SK-N-SH treated with all-trans-retinoic acid at 6 μM for 48 hours (cell line): ENCODE measurements at regions not wholly inside any gene's neighbourhood (a gene's known extent, or its start where the extent isn't known, plus 50 kb on each side); places are given as distances from the start of the nearest gene placed in this dataset.
"Not testable (repeated sequence)": the region's sequence is repeated elsewhere in the genome, so short reads cannot be mapped to it uniquely, and the experiment has no call there.

ENCODE experiments used
- ATAC-seq: fragments of 200-7000 bp; cut with Tn5 transposase; 3 replicates; pipeline ENCODE4 v1.9.1; 2020; ENCODE audit warnings: mild to moderate bottlenecking, moderate library complexity
- ARNTL ChIP-seq: fragments of 450-650 bp; formaldehyde crosslinking; IDR thresholded peaks from 2 replicates; pipeline ENCODE4 v1.5.0; 2020; ENCODE audit warnings: low read depth, mild to moderate bottlenecking, moderate library complexity, borderline replicate concordance
- BACH2 ChIP-seq: fragments of 250-450 bp; sonication (Bioruptor Pico); IDR thresholded peaks from 2 replicates; pipeline ENCODE4 v1.9.0; 2021; ENCODE audit warnings: mild to moderate bottlenecking, borderline replicate concordance
- CREB5 ChIP-seq: fragments of 250-450 bp; sonication (Bioruptor Pico); IDR thresholded peaks from 2 replicates; pipeline ENCODE4 v1.5.1; 2020; ENCODE audit warnings: low read depth, mild to moderate bottlenecking, moderate library complexity
- CSDC2 ChIP-seq: fragments of 250-450 bp; sonication (Bioruptor Pico); IDR thresholded peaks from 2 replicates; pipeline ENCODE4 v1.5.0; 2020; ENCODE audit warnings: mild to moderate bottlenecking, moderate library complexity
- CSRNP3 ChIP-seq: fragments of 250-450 bp; sonication (Bioruptor Pico); IDR thresholded peaks from 2 replicates; pipeline ENCODE4 v1.5.1; 2021; ENCODE audit warnings: mild to moderate bottlenecking, moderate library complexity
- ESRRG ChIP-seq: fragments of 250-450 bp; sonication (Bioruptor Pico); IDR thresholded peaks from 2 replicates; pipeline ENCODE4 v1.6.1; 2021; ENCODE audit warnings: mild to moderate bottlenecking
- ISL1 ChIP-seq: fragments of 250-450 bp; sonication (Bioruptor Pico); IDR thresholded peaks from 2 replicates; pipeline ENCODE4 v2.1.2; 2022; ENCODE audit warnings: mild to moderate bottlenecking, moderate library complexity
- OSR1 ChIP-seq: fragments of 250-450 bp; sonication (Bioruptor Pico); IDR thresholded peaks from 2 replicates; pipeline ENCODE4 v1.8.0; 2022; ENCODE audit warnings: moderate library complexity, mild to moderate bottlenecking, inconsistent platforms
- PATZ1 ChIP-seq: fragments of 250-450 bp; sonication (Bioruptor Pico); IDR thresholded peaks from 2 replicates; pipeline ENCODE4 v1.8.0; 2020; ENCODE audit warnings: mild to moderate bottlenecking, moderate library complexity, borderline replicate concordance
- RARB ChIP-seq: fragments of 250-450 bp; sonication (Bioruptor Pico); IDR thresholded peaks from 2 replicates; pipeline ENCODE4 v1.8.0; 2021; ENCODE audit warnings: mild to moderate bottlenecking, moderate library complexity
- SNAI2 ChIP-seq: fragments of 250-450 bp; sonication (Bioruptor Pico); IDR thresholded peaks from 2 replicates; pipeline ENCODE4 v1.5.0; 2020; ENCODE audit warnings: mild to moderate bottlenecking, moderate library complexity
- TCF4 ChIP-seq: fragments of 250-450 bp; sonication (Bioruptor Pico); IDR thresholded peaks from 2 replicates; pipeline ENCODE4 v1.8.0; 2021; ENCODE audit warnings: mild to moderate bottlenecking, moderate library complexity, borderline replicate concordance
- TOX ChIP-seq: fragments of 250-450 bp; sonication (Bioruptor Pico); IDR thresholded peaks from 2 replicates; pipeline ENCODE4 v1.8.0; 2021; ENCODE audit warnings: mild to moderate bottlenecking, moderate library complexity, borderline replicate concordance
- ZC3H10 ChIP-seq: fragments of 250-450 bp; sonication (Bioruptor Pico); IDR thresholded peaks from 2 replicates; pipeline ENCODE4 v1.5.1; 2021; ENCODE audit warnings: mild to moderate bottlenecking, moderate library complexity
- ZFP30 ChIP-seq: fragments of 450-650 bp; formaldehyde crosslinking; IDR thresholded peaks from 2 replicates; pipeline ENCODE4 v1.5.0; 2022; ENCODE audit warnings: mild to moderate bottlenecking, moderate library complexity
- ZNF565 ChIP-seq: fragments of 450-650 bp; formaldehyde crosslinking; conservative IDR thresholded peaks from 2 replicates; pipeline ENCODE4 v1.5.0; 2020; ENCODE audit warnings: low read depth, mild to moderate bottlenecking, moderate library complexity
- ZNF70 ChIP-seq: fragments of 450-650 bp; formaldehyde crosslinking; IDR thresholded peaks from 2 replicates; pipeline ENCODE4 v1.5.0; 2020; ENCODE audit warnings: mild to moderate bottlenecking, moderate library complexity
- TF ChIP-seq, protein P1 (sequence below): fragments of 250-450 bp; sonication (Bioruptor Pico); IDR thresholded peaks from 2 replicates; pipeline ENCODE4 v1.5.0; 2020; ENCODE audit warnings: mild to moderate bottlenecking, moderate library complexity
- TF ChIP-seq, protein P2 (sequence below): fragments of 250-450 bp; sonication (Bioruptor Pico); IDR thresholded peaks from 2 replicates; pipeline ENCODE4 v1.8.0; 2021; ENCODE audit warnings: low read depth, mild to moderate bottlenecking, moderate library complexity, borderline replicate concordance

GRCh38 chr2:123670286-123670685 lies 354.8 kb upstream of the CNTNAP5 start (continued):
- TF ChIP-seq RARB (CRISPR knock-in tag) = no peak
- TF ChIP-seq, all 23 proteins: peak for 0

- ATAC-seq = not testable (repeated sequence)
Measured at GRCh38 chr2:123683797-123684196, 341.3 kb upstream of the CNTNAP5 start.

- no peak for ATAC-seq
- TF ChIP-seq ZNF565 (CRISPR knock-in tag) (no peak), ZFP30 (CRISPR knock-in tag) (no peak), ZC3H10 (CRISPR knock-in tag) (no peak)
Measured at GRCh38 chr2:123687064-123687463, 338.0 kb upstream of the CNTNAP5 start.

DNA sequence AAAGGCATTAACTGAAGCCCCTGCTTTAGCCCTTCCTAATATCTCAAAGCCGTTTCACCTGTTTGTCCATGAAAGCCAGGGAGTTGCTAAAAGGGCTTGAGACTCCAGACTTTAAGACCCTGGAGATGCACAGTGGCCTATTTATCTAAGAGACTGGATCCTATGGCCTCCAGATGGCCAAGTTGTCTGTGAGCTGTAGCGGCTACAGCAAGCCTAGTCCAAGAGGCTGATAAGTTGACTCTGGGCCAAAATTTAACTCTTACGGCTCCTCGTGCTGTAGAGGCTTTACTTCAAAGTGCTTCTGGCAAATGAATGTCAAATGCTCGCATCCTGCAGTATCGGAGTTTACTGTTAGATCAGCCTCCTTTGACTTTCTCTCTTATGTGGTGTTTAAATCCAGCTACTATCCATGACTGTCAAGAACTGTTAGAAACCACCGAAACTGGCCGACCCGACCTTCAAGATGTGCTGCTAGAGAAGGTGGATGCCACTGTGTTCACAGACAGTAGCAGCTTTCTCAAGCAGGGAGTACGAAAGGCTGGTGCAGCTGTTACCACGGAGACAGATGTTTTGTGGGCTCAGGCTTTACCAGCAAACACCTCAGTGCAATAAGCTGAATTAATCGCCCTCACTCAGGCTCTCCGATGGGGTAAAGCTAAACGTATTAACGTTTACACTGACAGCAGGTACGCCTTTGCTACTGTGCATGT lies 336.7 kb upstream of the CNTNAP5 start:
- ATAC-seq = no peak
- TF ChIP-seq ZFP30 (CRISPR knock-in tag) (no peak), TCF4 (CRISPR knock-in tag) (0 out of 2 replicates have a peak, but pooled peaks have one; percentile 9), ISL1 (CRISPR knock-in tag) (no peak)
- TF ChIP-seq, all 23 proteins: peak for 1

- TF ChIP-seq ESRRG (CRISPR knock-in tag) (no peak), ARNTL (CRISPR knock-in tag) (no peak), TCF4 (CRISPR knock-in tag) (no peak), OSR1 (no peak), PATZ1 (CRISPR knock-in tag) (no peak), TOX (no peak), SNAI2 (no peak), BACH2 (CRISPR knock-in tag) (no peak), CREB5 (CRISPR knock-in tag) (no peak), ZNF70 (CRISPR knock-in tag) (no peak), CSDC2 (no peak)
- TF ChIP-seq, protein P1, sequence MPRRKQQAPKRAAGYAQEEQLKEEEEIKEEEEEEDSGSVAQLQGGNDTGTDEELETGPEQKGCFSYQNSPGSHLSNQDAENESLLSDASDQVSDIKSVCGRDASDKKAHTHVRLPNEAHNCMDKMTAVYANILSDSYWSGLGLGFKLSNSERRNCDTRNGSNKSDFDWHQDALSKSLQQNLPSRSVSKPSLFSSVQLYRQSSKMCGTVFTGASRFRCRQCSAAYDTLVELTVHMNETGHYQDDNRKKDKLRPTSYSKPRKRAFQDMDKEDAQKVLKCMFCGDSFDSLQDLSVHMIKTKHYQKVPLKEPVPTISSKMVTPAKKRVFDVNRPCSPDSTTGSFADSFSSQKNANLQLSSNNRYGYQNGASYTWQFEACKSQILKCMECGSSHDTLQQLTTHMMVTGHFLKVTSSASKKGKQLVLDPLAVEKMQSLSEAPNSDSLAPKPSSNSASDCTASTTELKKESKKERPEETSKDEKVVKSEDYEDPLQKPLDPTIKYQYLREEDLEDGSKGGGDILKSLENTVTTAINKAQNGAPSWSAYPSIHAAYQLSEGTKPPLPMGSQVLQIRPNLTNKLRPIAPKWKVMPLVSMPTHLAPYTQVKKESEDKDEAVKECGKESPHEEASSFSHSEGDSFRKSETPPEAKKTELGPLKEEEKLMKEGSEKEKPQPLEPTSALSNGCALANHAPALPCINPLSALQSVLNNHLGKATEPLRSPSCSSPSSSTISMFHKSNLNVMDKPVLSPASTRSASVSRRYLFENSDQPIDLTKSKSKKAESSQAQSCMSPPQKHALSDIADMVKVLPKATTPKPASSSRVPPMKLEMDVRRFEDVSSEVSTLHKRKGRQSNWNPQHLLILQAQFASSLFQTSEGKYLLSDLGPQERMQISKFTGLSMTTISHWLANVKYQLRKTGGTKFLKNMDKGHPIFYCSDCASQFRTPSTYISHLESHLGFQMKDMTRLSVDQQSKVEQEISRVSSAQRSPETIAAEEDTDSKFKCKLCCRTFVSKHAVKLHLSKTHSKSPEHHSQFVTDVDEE = no peak
- TF ChIP-seq, protein P2, sequence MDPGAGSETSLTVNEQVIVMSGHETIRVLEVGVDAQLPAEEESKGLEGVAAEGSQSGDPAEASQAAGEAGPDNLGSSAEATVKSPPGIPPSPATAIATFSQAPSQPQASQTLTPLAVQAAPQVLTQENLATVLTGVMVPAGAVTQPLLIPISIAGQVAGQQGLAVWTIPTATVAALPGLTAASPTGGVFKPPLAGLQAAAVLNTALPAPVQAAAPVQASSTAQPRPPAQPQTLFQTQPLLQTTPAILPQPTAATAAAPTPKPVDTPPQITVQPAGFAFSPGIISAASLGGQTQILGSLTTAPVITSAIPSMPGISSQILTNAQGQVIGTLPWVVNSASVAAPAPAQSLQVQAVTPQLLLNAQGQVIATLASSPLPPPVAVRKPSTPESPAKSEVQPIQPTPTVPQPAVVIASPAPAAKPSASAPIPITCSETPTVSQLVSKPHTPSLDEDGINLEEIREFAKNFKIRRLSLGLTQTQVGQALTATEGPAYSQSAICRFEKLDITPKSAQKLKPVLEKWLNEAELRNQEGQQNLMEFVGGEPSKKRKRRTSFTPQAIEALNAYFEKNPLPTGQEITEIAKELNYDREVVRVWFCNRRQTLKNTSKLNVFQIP (CRISPR knock-in tag) = no peak
- no peak for ATAC-seq
Measured at GRCh38 chr2:123692121-123692520, 333.0 kb upstream of the CNTNAP5 start.

- ATAC-seq = no peak
- TF ChIP-seq RARB (CRISPR knock-in tag) (no peak), CSRNP3 (CRISPR knock-in tag) (no peak), BACH2 (CRISPR knock-in tag) (no peak), TCF4 (CRISPR knock-in tag) (no peak), CREB5 (CRISPR knock-in tag) (no peak)
- TF ChIP-seq, protein P1 = no peak
Measured at GRCh38 chr2:123693836-123694235, 331.3 kb upstream of the CNTNAP5 start.
